D721Med (cell line): ENCODE measurements at regions not wholly inside any gene's neighbourhood (a gene's known extent, or its start where the extent isn't known, plus 50 kb on each side); places are given as distances from the start of the nearest gene placed in this dataset.

Experiments used
- DNase-seq: peaks from one replicate; pipeline ENCODE4 v3.0.0; 2011; ENCODE audit warnings: low spot score; ENCODE audit not compliant: insufficient read length
- FAIRE-seq: peaks from 2 replicates; lab custom pipeline; 2011; peaks lifted over from hg19 to GRCh38; lab: Jason Lieb, UNC
- TF ChIP-seq, protein P1 (sequence below): IDR thresholded peaks from 2 replicates; pipeline ENCODE4 v1.5.1; 2012; ENCODE audit warnings: mild to moderate bottlenecking, control low read depth; ENCODE audit not compliant: insufficient read depth; ENCODE audit errors: missing control alignments

DNA sequence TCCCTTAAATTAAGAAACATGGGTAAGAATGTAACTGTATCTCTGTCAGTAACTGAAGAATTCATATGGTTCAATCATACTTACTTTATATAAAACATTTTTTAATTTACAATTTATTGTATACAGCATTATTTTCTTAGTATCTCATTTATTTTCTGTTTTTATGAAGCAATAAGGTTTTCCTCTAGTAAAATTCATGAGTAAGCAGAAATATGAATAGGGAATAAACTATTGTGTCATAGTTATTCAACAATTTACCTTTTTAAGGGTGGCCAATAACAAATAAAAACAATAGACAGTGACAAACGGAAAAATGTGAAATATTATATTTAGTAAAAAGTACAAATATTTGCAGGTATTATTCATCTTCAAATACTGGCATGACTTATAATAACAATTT is 624.4 kb downstream of the TECRL start:
- no peak for FAIRE-seq
- TF ChIP-seq, protein P1, sequence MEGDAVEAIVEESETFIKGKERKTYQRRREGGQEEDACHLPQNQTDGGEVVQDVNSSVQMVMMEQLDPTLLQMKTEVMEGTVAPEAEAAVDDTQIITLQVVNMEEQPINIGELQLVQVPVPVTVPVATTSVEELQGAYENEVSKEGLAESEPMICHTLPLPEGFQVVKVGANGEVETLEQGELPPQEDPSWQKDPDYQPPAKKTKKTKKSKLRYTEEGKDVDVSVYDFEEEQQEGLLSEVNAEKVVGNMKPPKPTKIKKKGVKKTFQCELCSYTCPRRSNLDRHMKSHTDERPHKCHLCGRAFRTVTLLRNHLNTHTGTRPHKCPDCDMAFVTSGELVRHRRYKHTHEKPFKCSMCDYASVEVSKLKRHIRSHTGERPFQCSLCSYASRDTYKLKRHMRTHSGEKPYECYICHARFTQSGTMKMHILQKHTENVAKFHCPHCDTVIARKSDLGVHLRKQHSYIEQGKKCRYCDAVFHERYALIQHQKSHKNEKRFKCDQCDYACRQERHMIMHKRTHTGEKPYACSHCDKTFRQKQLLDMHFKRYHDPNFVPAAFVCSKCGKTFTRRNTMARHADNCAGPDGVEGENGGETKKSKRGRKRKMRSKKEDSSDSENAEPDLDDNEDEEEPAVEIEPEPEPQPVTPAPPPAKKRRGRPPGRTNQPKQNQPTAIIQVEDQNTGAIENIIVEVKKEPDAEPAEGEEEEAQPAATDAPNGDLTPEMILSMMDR: no peak
- no peak for DNase-seq

DNA sequence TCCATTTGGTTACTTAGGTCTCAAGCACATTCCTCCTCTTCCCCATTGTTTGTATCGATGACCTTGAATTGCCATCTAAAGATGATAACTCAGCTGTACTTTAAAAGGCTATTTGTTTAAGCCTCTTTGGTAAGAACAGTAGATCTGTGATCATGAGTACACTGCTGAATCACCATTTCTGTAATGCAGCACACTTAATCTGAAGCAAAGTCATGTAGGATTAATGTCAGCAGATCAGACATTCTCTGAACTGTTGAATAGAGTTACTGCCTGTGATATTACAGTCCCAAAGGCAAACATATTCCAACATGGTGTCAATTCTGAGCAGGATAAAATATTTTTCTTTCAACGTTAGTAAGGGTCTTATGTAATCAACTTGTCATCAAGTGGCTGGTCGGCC is 631.6 kb downstream of the TECRL start:
- FAIRE-seq: peak; percentile 84
- DNase-seq: no peak
- TF ChIP-seq, protein P1: no peak

DNA sequence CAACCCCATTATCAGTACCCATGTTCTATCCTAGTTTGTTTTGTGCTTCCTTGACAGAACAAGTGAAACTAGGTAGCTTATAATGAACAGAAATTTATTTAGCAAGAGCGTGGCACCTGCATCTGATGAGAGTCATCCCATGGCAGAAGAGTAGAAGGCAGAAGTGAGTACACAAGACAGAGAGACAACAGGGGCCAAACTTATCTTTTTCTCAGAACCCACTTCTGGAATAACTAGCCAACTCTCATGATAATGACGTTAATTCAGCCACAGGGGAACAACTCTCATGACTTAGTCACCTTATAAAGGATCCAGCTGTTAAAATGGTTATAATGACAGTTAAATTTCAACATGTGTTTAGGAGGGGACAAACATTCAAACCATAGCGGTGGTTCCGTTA is 644.9 kb downstream of the TECRL start:
- TF ChIP-seq, protein P1: no peak
- FAIRE-seq (no peak), DNase-seq (no peak)

DNA sequence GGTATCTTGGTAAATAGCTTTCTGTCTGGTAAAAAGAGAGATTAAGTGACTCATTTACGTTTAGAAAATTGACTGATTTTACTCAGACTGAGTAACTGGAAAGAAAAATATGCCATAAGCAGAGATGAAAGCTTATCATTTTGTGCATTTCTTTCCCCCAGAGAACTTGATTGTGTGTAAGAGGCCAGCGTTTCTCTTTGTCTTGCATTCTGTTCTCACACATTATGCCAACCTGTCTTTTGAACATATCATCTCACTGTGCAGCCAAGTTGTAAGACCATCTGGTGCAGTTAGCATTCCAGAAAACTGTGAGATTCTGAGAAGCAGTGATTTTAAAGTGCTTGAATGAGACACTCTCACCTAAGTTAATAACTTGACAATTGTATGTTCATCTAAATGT is 651.3 kb downstream of the TECRL start:
- TF ChIP-seq, protein P1: no peak
- FAIRE-seq: no peak
- DNase-seq: no peak

DNA sequence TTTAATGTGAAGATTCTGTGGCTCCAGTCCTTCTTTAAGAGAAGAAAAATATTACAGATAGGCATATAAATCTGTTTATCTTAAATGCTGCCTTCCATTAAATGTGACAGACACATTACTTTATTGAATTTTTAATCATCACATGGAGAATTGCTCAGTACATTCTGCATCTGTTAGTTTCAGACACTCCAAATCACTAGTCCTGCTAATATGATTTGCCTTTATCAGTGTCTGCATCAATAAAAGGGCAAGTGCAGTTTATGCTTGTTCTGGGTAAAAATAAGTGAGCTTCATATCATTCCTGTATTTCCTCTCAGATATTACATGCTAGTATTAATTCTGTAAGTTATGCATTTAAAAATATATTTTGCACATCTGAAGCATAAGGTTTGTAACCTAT is 666.4 kb downstream of the TECRL start:
- TF ChIP-seq, protein P1: no peak
- DNase-seq (no peak), FAIRE-seq (no peak)

DNA sequence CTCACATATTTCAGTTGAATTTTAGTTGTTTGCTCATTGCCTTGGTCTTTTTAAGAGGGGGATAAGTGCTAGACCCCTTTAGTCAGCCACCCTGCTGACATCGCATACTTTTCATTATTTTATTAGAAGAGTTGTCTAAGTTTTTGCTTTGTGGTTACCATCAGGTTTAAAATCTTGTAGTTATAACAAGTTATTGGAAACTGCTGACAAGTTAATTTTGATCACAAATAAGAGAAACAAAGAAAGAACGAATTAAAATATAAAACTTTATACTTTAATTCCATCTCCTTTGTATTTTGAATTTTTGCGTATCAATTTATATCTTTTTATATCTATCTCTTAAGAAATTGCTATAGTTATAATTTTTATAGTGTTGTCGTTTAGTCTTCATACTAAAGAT is 679.7 kb downstream of the TECRL start:
- no peak for FAIRE-seq
- no peak for DNase-seq
- TF ChIP-seq, protein P1: no peak

DNA sequence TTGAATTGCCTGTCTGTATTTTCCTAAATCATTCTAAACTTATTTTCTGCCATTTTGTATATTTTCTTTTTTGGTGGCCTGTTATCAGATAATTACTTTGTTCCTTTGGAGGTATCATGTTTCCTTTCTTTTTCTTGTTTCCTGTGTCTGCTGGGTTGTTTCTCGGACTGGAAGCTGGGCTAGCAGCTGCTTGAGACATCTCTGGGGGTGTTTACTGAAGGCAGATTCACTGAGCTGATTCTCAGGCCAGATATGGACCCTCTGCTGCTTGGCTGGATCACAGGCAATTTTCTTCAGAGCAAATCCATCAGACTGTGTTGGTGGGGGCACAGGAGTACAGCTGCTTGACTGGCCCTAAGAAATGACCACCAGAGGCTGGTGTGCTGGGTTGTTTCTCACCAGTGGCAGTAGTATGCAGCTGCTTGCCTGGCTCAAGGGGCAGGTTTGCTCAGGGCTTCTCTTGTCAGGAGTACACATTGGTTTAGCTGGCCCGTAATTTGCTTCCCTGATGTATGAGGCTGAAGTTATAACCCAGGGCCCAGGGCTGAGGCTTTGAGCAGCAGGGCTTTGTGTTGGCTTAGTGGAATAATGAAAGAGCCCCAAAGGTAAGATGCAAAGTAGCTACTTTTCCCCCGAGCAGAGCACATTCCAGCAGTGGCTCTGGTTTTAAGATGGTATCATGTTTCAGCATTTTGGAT is 680.6 kb downstream of the TECRL start:
- FAIRE-seq (no peak), DNase-seq (no peak)
- TF ChIP-seq, protein P1: no peak
